ENCODE measurements at regions not wholly inside any gene's neighbourhood (a gene's known extent, or its start where the extent isn't known, plus 50 kb on each side); places are given as distances from the start of the nearest gene placed in this dataset.

- no peak for DNase-seq
These were observed 1149.1 kb upstream of the NRXN1 start for GRCh38 chr2:52181080-52181479.

GRCh38 chr2:52178845-52179244 is 1146.9 kb upstream of the NRXN1 start:
- DNase-seq = no peak

- no peak for DNase-seq
These were observed 1113.1 kb upstream of the NRXN1 start for GRCh38 chr2:52145005-52145404.

GRCh38 chr2:52144590-52144989 is 1112.7 kb upstream of the NRXN1 start:
- no peak for DNase-seq

GRCh38 chr2:52141076-52141475 is 1109.1 kb upstream of the NRXN1 start:
- DNase-seq = no peak

GRCh38 chr2:52139241-52139640 is 1107.3 kb upstream of the NRXN1 start:
- DNase-seq = no peak

GRCh38 chr2:52135235-52135634 is 1103.3 kb upstream of the NRXN1 start:
- no peak for DNase-seq

GRCh38 chr2:52128081-52128480 is 1096.1 kb upstream of the NRXN1 start:
- no peak for DNase-seq

- no peak for DNase-seq
These were observed 1095.6 kb upstream of the NRXN1 start for GRCh38 chr2:52127527-52127926.

- DNase-seq = no peak
These were observed 1085.4 kb upstream of the NRXN1 start for GRCh38 chr2:52117299-52117698.

GRCh38 chr2:52115750-52116149 is 1083.8 kb upstream of the NRXN1 start:
- no peak for DNase-seq

- no peak for DNase-seq
These were observed 1081.4 kb upstream of the NRXN1 start for GRCh38 chr2:52113338-52113737.

- no peak for DNase-seq
These were observed 1080.2 kb upstream of the NRXN1 start for GRCh38 chr2:52112141-52112540.

- no peak for DNase-seq
These were observed 1075.2 kb upstream of the NRXN1 start for GRCh38 chr2:52107124-52107523.

GRCh38 chr2:52097071-52097470 is 1065.1 kb upstream of the NRXN1 start:
- no peak for DNase-seq

- no peak for DNase-seq
These were observed 1052.8 kb upstream of the NRXN1 start for GRCh38 chr2:52084759-52085158.

- DNase-seq = no peak
These were observed 1051.3 kb upstream of the NRXN1 start for GRCh38 chr2:52083214-52083613.

GRCh38 chr2:52082646-52083045 is 1050.7 kb upstream of the NRXN1 start:
- DNase-seq = no peak

GRCh38 chr2:52079602-52080001 is 1047.7 kb upstream of the NRXN1 start:
- DNase-seq = no peak

GRCh38 chr2:52077159-52077558 is 1045.2 kb upstream of the NRXN1 start:
- DNase-seq = no peak

- DNase-seq = no peak
These were observed 1042.3 kb upstream of the NRXN1 start for GRCh38 chr2:52074130-52074719.

- no peak for DNase-seq
These were observed 1041.0 kb upstream of the NRXN1 start for GRCh38 chr2:52072949-52073348.

GRCh38 chr2:52070665-52071064 is 1038.7 kb upstream of the NRXN1 start:
- DNase-seq = no peak

- DNase-seq = no peak
These were observed 1032.3 kb upstream of the NRXN1 start for GRCh38 chr2:52064234-52064633.

Data from hypothalamus (tissue), 51 donors.